IMR-90 (cell line): ENCODE measurements at regions not wholly inside any gene's neighbourhood (a gene's known extent, or its start where the extent isn't known, plus 50 kb on each side); places are given as distances from the start of the nearest gene placed in this dataset.

ENCODE experiments used
- ATAC-seq: fragments of 200-7000 bp; cut with Tn5 transposase; 2 replicates; pipeline ENCODE4 v1.9.1; 2020; ENCODE audit warnings: low read depth, mild to moderate bottlenecking, moderate library complexity
- BruUV-seq: library from RNA; stranded (reverse); fragments of 400-500 nt; replicated peaks from 2 replicates; lab custom pipeline; 2021; lab: Mats Ljungman, UMichigan
- CTCF ChIA-PET: fragments of 300-600 bp; formaldehyde crosslinking; extraction: SDS; loops from one replicate; lab custom pipeline; 2021; ENCODE audit warnings: antibody characterized with exemption; lab: Yijun Ruan, JAX
- POLR2A ChIA-PET: fragments of 300-600 bp; sonication (Branson Sonifier 250); formaldehyde crosslinking; loops from one replicate; lab custom pipeline; 2022; ENCODE audit warnings: antibody characterized with exemption; ENCODE audit not compliant: unreplicated experiment; lab: Charles Lee
- DNase-seq: peaks from one replicate; pipeline ENCODE4 v3.0.0; 2013
- H2AFZ ChIP-seq: replicated peaks from 2 replicates; pipeline ENCODE3; 2013; ENCODE audit warnings: low read length, mild to moderate bottlenecking; ENCODE audit not compliant: poor library complexity
- H2AK5ac ChIP-seq: 2 replicates; pipeline ENCODE4 v1.6.1; 2013; ENCODE audit warnings: low read depth, low read length, inconsistent platforms
- H2AK9ac ChIP-seq: replicated peaks from 2 replicates; pipeline ENCODE3; 2013; ENCODE audit warnings: mild to moderate bottlenecking, low read depth, low read length, moderate library complexity; ENCODE audit not compliant: poor library complexity
- H2BK120ac ChIP-seq: 2 replicates; pipeline ENCODE4 v1.6.1; 2013; ENCODE audit warnings: low read depth, low read length, inconsistent platforms
- H2BK15ac ChIP-seq: 3 replicates; pipeline ENCODE4 v1.6.1; 2013; ENCODE audit warnings: low read depth, low read length, inconsistent platforms
- H2BK20ac ChIP-seq: 2 replicates; pipeline ENCODE4 v1.6.1; 2013; ENCODE audit warnings: low read depth, mild to moderate bottlenecking, inconsistent platforms, low read length, moderate library complexity
- H2BK5ac ChIP-seq: 2 replicates; pipeline ENCODE4 v1.6.1; 2013; ENCODE audit warnings: mild to moderate bottlenecking, low read depth, low read length, inconsistent platforms; ENCODE audit not compliant: poor library complexity, severe bottlenecking
- H3K14ac ChIP-seq: replicated peaks from 2 replicates; pipeline ENCODE4 v1.6.1; 2013; ENCODE audit warnings: low read depth, low read length, inconsistent platforms
- H3K18ac ChIP-seq: 2 replicates; pipeline ENCODE4 v1.6.1; 2013; ENCODE audit warnings: low read depth, low read length, control low read depth
- H3K23ac ChIP-seq: 2 replicates; pipeline ENCODE4 v1.6.1; 2013; ENCODE audit warnings: low read depth, low read length, inconsistent platforms
- H3K27ac ChIP-seq: 2 replicates; pipeline ENCODE4 v1.5.1; 2013; ENCODE audit warnings: mild to moderate bottlenecking, control low read depth, low read length; ENCODE audit not compliant: insufficient read depth
- H3K27me3 ChIP-seq: 2 replicates; pipeline ENCODE4 v1.6.1; 2013; ENCODE audit warnings: low read length; ENCODE audit not compliant: control insufficient read depth, insufficient read depth
- H3K36me3 ChIP-seq: 2 replicates; pipeline ENCODE4 v1.6.1; 2013; ENCODE audit warnings: low read length, mixed read lengths; ENCODE audit not compliant: control insufficient read depth, insufficient read depth
- H3K4ac ChIP-seq: 2 replicates; pipeline ENCODE4 v1.6.1; 2013; ENCODE audit warnings: low read depth, low read length, inconsistent platforms
- H3K4me1 ChIP-seq: 2 replicates; pipeline ENCODE4 v1.6.1; 2013; ENCODE audit warnings: low read length, mixed read lengths; ENCODE audit not compliant: control insufficient read depth, insufficient read depth
- H3K4me2 ChIP-seq: 2 replicates; pipeline ENCODE4 v1.6.1; 2013; ENCODE audit warnings: low read depth, mild to moderate bottlenecking, control low read depth, low read length, moderate library complexity
- H3K4me3 ChIP-seq: 2 replicates; pipeline ENCODE4 v1.5.1; 2013; ENCODE audit warnings: low read depth, mild to moderate bottlenecking, control low read depth, low read length, moderate library complexity; ENCODE audit not compliant: insufficient read depth
- H3K56ac ChIP-seq: 2 replicates; pipeline ENCODE4 v1.6.1; 2013; ENCODE audit warnings: low read length, inconsistent platforms; ENCODE audit not compliant: insufficient read depth; ENCODE audit errors: extremely low read depth
- H3K79me1 ChIP-seq, 2 experiments: 2 replicates each; pipeline ENCODE4 v1.6.1; 2013; ENCODE audit warnings: low read length in 2 of 2, inconsistent platforms in 1 of 2, low read depth in 1 of 2
- H3K9ac ChIP-seq: 2 replicates; pipeline ENCODE4 v1.6.1; 2013; ENCODE audit warnings: low read depth, low read length, control low read depth
- H3K9me1 ChIP-seq: 2 replicates; pipeline ENCODE4 v1.6.1; 2013; ENCODE audit warnings: low read length, inconsistent platforms; ENCODE audit not compliant: insufficient read depth
- H3K9me3 ChIP-seq: 2 replicates; pipeline ENCODE4 v1.6.1; 2013; ENCODE audit warnings: low read length; ENCODE audit not compliant: control insufficient read depth, insufficient read depth
- H4K20me1 ChIP-seq: 2 replicates; pipeline ENCODE4 v1.6.1; 2013; ENCODE audit warnings: low read length, inconsistent platforms; ENCODE audit not compliant: insufficient read depth
- H4K5ac ChIP-seq: 2 replicates; pipeline ENCODE4 v1.6.1; 2013; ENCODE audit warnings: mild to moderate bottlenecking, low read depth, low read length, control low read depth
- H4K8ac ChIP-seq, 2 experiments: 2 replicates each; pipeline ENCODE4 v1.6.1; 2013; ENCODE audit warnings: low read depth in 2 of 2, low read length in 2 of 2, control low read depth in 1 of 2, inconsistent platforms in 1 of 2
- H4K91ac ChIP-seq: 2 replicates; pipeline ENCODE4 v1.6.1; 2013; ENCODE audit warnings: low read depth, low read length, inconsistent platforms; ENCODE audit not compliant: insufficient read depth
- BHLHE40 ChIP-seq: fragments of 150-350 bp; IDR thresholded peaks from 2 replicates; pipeline ENCODE4 v1.6.1; 2016; ENCODE audit warnings: mild to moderate bottlenecking, low read depth, low read length
- CEBPB ChIP-seq: IDR thresholded peaks from 2 replicates; pipeline ENCODE4 v1.6.1; 2012; ENCODE audit warnings: low read depth, low read length, improper control_type of control experiment
- CHD1 ChIP-seq: IDR thresholded peaks from 2 replicates; pipeline ENCODE4 v1.6.1; 2012; ENCODE audit warnings: low read depth, low read length, improper control_type of control experiment
- CTCF ChIP-seq: conservative IDR thresholded peaks from 2 replicates; pipeline ENCODE4 v1.5.1; 2012; ENCODE audit warnings: mild to moderate bottlenecking, low read depth, low read length, improper control_type of control experiment
- ELK1 ChIP-seq: fragments of 150-350 bp; IDR thresholded peaks from 2 replicates; pipeline ENCODE4 v1.6.1; 2016; ENCODE audit warnings: low read depth, mild to moderate bottlenecking, low read length, moderate library complexity, borderline replicate concordance
- NFE2L2 ChIP-seq: fragments of 150-350 bp; IDR thresholded peaks from 2 replicates; pipeline ENCODE4 v1.6.1; 2016; ENCODE audit warnings: low read depth, mild to moderate bottlenecking, low read length
- RAD21 ChIP-seq: IDR thresholded peaks from 2 replicates; pipeline ENCODE4 v1.6.1; 2012; ENCODE audit warnings: low read length, improper control_type of control experiment
- SMC3 ChIP-seq: fragments of 150-350 bp; IDR thresholded peaks from 2 replicates; pipeline ENCODE4 v1.6.1; 2016; ENCODE audit warnings: low read depth, mild to moderate bottlenecking, antibody characterized with exemption, low read length, moderate library complexity
- USF2 ChIP-seq: fragments of 150-350 bp; IDR thresholded peaks from 2 replicates; pipeline ENCODE4 v1.6.1; 2017; ENCODE audit warnings: mild to moderate bottlenecking, antibody characterized with exemption, low read length, low read depth
- WGBS, 2 experiments: methylation state at CpG; one replicate each; pipeline versions ENCODE4 v1.1.5 to v1.1.7; 2013; ENCODE audit warnings: missing lambda C conversion rate in 2 of 2; ENCODE audit not compliant: insufficient read length in 1 of 2; ENCODE audit errors: extremely low coverage in 2 of 2; 5-methylcytosine and 5-hydroxymethylcytosine counted together
- dilution Hi-C: fragments of 300-500 bp; cut with HindIII; formaldehyde crosslinking; loops from one replicate; pipeline ENCODE4 v1.14.3; 2018; ENCODE audit warnings: low sequenced_read_pairs; ENCODE audit not compliant: unreplicated experiment
- in situ Hi-C: fragments of 300-500 bp; cut with MboI; formaldehyde crosslinking; loops from 3 replicates; pipeline ENCODE4 v1.14.3; 2019; ENCODE audit warnings: low sequenced_read_pairs, inconsistent platforms, mixed read lengths
- intact Hi-C: fragments of 100-400 bp; cut with micrococcal nuclease; formaldehyde crosslinking; loops from 2 replicates; pipeline ENCODE4 v1.10.0; 2022

DNA sequence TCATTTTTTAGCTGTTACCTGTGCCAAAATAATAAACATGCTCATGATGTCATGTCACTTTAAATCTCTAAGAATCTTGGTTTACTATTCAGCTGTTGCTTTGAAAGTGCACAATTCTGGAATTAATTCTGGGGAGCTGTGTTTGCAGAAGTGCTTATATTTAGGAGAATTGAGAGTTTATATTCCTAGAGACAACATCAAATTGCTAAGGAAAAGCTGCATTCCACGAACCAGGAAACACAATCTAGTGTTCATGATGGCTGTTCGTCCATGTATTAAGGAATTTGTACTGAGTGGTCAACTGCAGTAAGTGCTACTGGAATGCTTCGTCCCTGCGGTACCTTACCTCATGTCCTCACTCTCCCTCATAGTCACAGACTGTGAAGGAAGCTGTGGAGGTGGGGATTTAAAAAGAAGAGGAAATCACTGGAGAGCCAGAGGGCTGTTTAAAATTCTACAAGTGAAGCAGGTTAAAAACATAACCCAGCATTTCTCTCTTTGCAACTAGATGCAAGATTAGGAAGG lies 161.0 kb downstream of the TRMT11 start:
- no peak overlapping the region for H4K5ac ChIP-seq

More for the DNA sequence above, 161.0 kb downstream of the TRMT11 start:
- no peaks in the 10 kb centered on the region for H3K36me3 ChIP-seq
- no peak for ATAC-seq
- no peak for DNase-seq
- H3K9me3 ChIP-seq, result no peaks in the 10 kb centered on the region
- no peak overlapping the region for H3K23ac ChIP-seq
- TF ChIP-seq CTCF (no peak), BHLHE40 (no peak), USF2 (no peak), CHD1 (no peak), SMC3 (no peak), CEBPB (no peak), NFE2L2 (no peak), ELK1 (no peak), RAD21 (no peak)
- H4K8ac ChIP-seq, result no peak overlapping the region
- H3K9me1 ChIP-seq, result no peaks in the 10 kb centered on the region
- no peak overlapping the region for H2BK20ac ChIP-seq
- no peak overlapping the region for H2AK9ac ChIP-seq
- no peaks in the 10 kb centered on the region for H3K79me1 ChIP-seq
- H2BK120ac ChIP-seq, result no peak overlapping the region
- no peaks in the 10 kb centered on the region for H3K4me1 ChIP-seq
- H3K27ac ChIP-seq, result no peak overlapping the region
- no peak overlapping the region for H2BK5ac ChIP-seq
- in situ Hi-C loops (no loop called here), intact Hi-C loops (no loop called here), dilution Hi-C loops (no loop called here)
- no TSS peak for BruUV-seq
- H3K4me3 ChIP-seq, result no peak overlapping the region
- no peak overlapping the region for H2BK15ac ChIP-seq
- no peaks in the 10 kb centered on the region for H3K27me3 ChIP-seq
- H3K14ac ChIP-seq, result no peak overlapping the region
- CTCF ChIA-PET, result no interaction called here
- no peak overlapping the region for H3K9ac ChIP-seq
- POLR2A ChIA-PET, result interaction anchor here (1.0 kb wide), 1 partner anchor 49 kb away, joined by 3 read pairs; no protein-coding TSS in a partner anchor
- H4K20me1 ChIP-seq, result no peaks in the 10 kb centered on the region
- no peak overlapping the region for H3K4ac ChIP-seq
- H3K56ac ChIP-seq, result no peak overlapping the region
- no peak overlapping the region for H3K4me2 ChIP-seq
- H2AK5ac ChIP-seq, result no peak overlapping the region
- no CpG with 5 or more reads among the region's 4 CpGs for WGBS, 2 experiments
- H4K91ac ChIP-seq, result no peak overlapping the region
- no peak overlapping the region for H3K18ac ChIP-seq
- no peak overlapping the region for H2AFZ ChIP-seq
